Neutrophil (primary cell): ENCODE measurements at regions not wholly inside any gene's neighbourhood (a gene's known extent, or its start where the extent isn't known, plus 50 kb on each side); places are given as distances from the start of the nearest gene placed in this dataset.

Experiments used
- H3K27ac ChIP-seq: fragments of 200-600 bp; sonication (generic); 2 replicates; pipeline ENCODE4 v1.5.1; 2016; ENCODE audit warnings: mild to moderate bottlenecking, moderate library complexity
- H3K27me3 ChIP-seq: fragments of 200-600 bp; sonication (generic); 2 replicates; pipeline ENCODE4 v1.6.0; 2016; ENCODE audit warnings: mild to moderate bottlenecking
- H3K36me3 ChIP-seq: fragments of 200-600 bp; sonication (generic); 2 replicates; pipeline ENCODE4 v1.5.1; 2017
- H3K4me1 ChIP-seq, 2 experiments: fragments of 200-600 bp in 1 of 2; sonication (generic) in 1 of 2; 1 replicate in 1 of 2; 2 replicates in 1 of 2; pipeline versions ENCODE4 v1.5.1 to v1.6.1; 2013 to 2016; ENCODE audit warnings: low read depth in 1 of 2, low read length in 1 of 2, mild to moderate bottlenecking in 1 of 2, moderate library complexity in 1 of 2; ENCODE audit not compliant: control insufficient read depth in 1 of 2, insufficient read depth in 1 of 2
- H3K4me3 ChIP-seq, 2 experiments: fragments of 200-600 bp in 1 of 2; sonication (generic) in 1 of 2; 1 replicate in 1 of 2; 2 replicates in 1 of 2; pipeline ENCODE4 v1.5.1; 2013 to 2016; ENCODE audit warnings: low read depth in 1 of 2, low read length in 1 of 2, mild to moderate bottlenecking in 1 of 2, moderate library complexity in 1 of 2
- H3K9me3 ChIP-seq: fragments of 200-600 bp; sonication (generic); 2 replicates; pipeline ENCODE4 v1.5.1; 2016
- TF ChIP-seq, protein P1 (sequence below): fragments of 200-600 bp; sonication (generic); IDR thresholded peaks from 2 replicates; pipeline ENCODE4 v1.5.1; 2016; ENCODE audit warnings: antibody characterized with exemption

DNA sequence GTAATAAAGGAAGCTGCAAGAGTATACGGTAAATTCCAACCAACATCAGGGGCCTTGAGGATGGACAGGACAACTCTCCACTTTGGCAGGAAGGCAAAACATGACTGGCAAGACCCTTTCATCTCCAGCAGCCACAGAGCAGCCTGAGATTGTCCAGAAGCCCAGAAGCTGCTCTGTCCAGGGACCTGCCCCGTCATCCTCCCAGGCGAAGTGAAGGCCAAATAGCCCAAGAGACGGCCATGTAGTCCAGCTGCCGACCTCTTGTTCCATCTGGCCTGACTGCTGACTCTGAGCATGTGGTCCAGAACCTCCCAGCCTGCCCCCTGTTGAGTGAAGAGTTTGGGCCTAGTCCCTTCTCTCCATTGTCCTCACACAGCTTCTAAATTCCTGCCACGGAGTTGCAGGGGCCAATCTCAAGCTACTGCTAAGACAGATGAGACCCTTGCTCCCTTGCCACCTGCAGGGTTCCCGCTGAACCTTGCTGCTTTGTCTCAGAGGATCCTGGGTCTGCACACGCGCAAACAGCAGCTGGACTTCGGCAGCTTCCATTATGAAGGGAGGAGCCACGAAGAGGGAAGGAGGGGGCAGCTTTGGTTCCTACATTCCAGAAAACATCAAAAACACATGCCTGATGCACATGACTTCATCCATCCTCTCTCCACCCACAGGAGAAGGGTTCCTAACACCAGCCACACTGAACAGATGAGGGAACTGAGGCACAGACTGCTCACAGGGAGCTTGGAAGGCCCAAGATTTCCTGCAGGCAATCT is 196.9 kb downstream of the KATNAL1 start:
- H3K4me3 ChIP-seq = no peak overlapping the region
- TF ChIP-seq, protein P1, sequence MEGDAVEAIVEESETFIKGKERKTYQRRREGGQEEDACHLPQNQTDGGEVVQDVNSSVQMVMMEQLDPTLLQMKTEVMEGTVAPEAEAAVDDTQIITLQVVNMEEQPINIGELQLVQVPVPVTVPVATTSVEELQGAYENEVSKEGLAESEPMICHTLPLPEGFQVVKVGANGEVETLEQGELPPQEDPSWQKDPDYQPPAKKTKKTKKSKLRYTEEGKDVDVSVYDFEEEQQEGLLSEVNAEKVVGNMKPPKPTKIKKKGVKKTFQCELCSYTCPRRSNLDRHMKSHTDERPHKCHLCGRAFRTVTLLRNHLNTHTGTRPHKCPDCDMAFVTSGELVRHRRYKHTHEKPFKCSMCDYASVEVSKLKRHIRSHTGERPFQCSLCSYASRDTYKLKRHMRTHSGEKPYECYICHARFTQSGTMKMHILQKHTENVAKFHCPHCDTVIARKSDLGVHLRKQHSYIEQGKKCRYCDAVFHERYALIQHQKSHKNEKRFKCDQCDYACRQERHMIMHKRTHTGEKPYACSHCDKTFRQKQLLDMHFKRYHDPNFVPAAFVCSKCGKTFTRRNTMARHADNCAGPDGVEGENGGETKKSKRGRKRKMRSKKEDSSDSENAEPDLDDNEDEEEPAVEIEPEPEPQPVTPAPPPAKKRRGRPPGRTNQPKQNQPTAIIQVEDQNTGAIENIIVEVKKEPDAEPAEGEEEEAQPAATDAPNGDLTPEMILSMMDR = no peak
- H3K27ac ChIP-seq = no peak overlapping the region
- no peaks in the 10 kb centered on the region for H3K9me3 ChIP-seq
- peaks cover 34 to 38% of the 10 kb centered on the region in 2 experiments for H3K4me1 ChIP-seq
- no peaks in the 10 kb centered on the region for H3K36me3 ChIP-seq
- H3K27me3 ChIP-seq = peaks cover 7% of the 10 kb centered on the region

DNA sequence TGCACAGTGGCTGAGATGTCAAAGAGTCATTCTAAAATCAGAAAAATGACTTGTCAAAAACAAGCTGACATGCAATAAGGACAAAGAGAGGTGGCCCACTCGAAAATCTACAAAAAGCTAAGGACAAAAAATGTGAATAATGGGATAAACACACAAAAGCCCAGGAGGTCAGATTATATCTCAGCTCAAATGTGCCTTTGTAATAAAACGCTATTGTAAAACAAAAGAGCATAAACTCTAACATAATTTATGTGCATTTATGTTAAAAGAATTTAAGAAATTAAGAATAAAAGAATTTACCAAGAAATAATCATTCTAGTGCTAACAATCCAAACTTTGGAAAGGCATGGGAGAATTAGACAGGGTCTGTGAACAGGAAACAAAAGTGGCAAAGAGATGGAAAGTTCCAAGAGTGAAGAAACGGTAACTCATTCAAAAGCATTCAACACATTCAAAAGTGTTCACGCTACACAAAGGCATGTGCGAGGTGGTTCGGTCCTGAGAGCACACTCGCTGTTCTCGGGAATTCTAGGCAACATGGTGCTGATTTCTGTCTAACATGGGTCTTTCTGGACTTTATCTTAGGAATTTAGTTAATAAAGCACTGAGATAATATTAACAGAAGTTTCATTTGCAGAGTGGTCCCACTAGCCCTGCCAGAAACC is 197.7 kb downstream of the KATNAL1 start:
- Histone ChIP-seq H3K9me3 (no peaks in the 10 kb centered on the region), H3K4me1 (peaks cover 33 to 34% of the 10 kb centered on the region in 2 experiments), H3K36me3 (no peaks in the 10 kb centered on the region), H3K4me3 (no peak overlapping the region), H3K27me3 (peaks cover 6% of the 10 kb centered on the region), H3K27ac (no peak overlapping the region)
- TF ChIP-seq, protein P1 = no peak

DNA sequence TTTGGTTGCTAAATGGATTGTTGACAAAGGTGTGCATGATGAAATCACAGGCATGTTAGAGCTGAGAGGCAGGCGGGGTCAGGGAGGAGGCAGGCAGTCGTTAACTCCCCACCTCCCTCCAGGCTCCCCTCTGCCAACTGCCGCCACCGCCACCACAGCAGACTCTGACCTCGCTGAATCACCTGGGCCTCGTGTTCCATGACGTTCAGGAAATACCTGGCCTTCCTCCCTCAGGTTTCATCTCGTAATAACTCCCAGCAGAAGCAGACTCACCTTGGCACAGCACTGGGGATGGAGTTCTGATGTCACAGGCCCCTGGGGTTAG is 198.5 kb downstream of the KATNAL1 start:
- Histone ChIP-seq H3K4me1 (peaks cover 32 to 33% of the 10 kb centered on the region in 2 experiments), H3K27ac (no peak overlapping the region), H3K4me3 (no peak overlapping the region), H3K36me3 (no peaks in the 10 kb centered on the region), H3K27me3 (no peaks in the 10 kb centered on the region), H3K9me3 (no peaks in the 10 kb centered on the region)
- TF ChIP-seq, protein P1 = no peak

DNA sequence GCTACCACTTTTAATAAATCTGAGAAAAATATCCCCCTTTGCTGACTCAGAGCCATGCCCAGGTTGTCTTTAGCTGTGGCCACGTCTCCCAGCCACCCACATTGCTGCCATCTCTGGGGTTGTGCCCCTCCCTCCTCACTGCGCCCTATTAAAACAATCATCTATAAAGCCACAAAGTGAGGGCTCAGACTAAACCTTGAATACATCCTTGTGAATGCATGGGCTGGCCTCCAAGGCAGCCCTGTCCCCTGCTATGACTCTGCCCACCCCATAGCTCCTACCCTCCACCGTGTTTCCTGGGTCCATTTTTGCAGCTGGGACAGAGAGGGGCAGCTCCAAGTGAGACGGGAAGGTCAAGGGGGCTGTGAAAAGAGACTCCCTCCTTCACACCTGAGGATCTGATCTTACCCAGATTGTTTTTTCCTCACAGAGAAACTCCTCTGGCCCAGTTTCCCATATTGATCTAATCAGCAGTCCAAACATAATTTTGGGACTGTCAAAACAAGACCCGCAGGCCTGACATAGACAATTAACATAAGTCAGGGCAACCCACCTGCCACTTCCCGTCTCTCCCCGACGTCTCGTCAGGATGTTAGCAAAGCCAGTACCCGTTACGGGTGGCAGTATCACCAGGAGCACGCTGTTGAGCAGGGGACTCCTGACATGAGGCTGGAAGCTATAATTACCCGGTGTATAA is 199.0 kb downstream of the KATNAL1 start:
- no peaks in the 10 kb centered on the region for H3K36me3 ChIP-seq
- peak overlapping the region; percentile 84 for H3K27ac ChIP-seq
- no peaks in the 10 kb centered on the region for H3K27me3 ChIP-seq
- H3K9me3 ChIP-seq = no peaks in the 10 kb centered on the region
- TF ChIP-seq, protein P1 = no peak
- H3K4me1 ChIP-seq = peaks cover 37 to 38% of the 10 kb centered on the region in 2 experiments
- H3K4me3 ChIP-seq = no peak overlapping the region

DNA sequence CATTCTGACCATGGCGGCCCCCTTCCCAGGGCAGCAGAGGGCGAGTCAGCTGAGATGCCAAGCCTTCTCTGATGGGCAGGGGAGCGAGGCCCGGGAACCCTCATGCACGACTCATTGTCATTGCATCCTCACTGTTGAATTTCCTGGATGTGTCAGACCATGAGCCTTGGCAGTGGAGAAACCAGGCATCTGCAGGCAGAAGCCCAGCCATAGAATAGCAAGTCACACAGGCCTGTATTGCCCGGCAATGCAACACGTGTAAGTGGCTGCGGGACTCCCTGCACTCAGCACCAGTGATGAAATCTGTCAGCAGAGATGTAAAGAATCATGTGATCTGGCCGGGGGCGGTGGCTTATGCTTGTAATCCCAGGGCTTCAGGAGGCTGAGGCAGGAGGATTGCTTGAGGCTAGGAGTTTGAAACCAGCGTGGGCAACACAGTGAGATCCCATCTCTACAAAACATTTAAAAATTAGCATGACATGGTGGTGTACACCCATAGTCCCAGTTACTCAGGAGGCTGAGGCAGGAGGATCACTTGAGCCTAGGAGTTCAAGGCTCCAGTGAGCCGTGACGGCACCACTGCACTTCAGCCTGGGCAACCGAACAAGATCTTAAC is 199.7 kb downstream of the KATNAL1 start:
- Histone ChIP-seq H3K4me3 (peak overlapping the region in 1 of 2 experiments; percentile 24), H3K27me3 (no peaks in the 10 kb centered on the region), H3K9me3 (no peaks in the 10 kb centered on the region), H3K4me1 (peaks cover 42 to 44% of the 10 kb centered on the region in 2 experiments), H3K36me3 (no peaks in the 10 kb centered on the region), H3K27ac (peak overlapping the region; percentile 84)
- TF ChIP-seq, protein P1 = no peak
